GM12892 (cell line): ENCODE measurements at regions not wholly inside any gene's neighbourhood (a gene's known extent, or its start where the extent isn't known, plus 50 kb on each side); places are given as distances from the start of the nearest gene placed in this dataset.

Experiments used
- POLR2A ChIP-seq: IDR thresholded peaks from 2 replicates; pipeline ENCODE4 v1.6.1; 2011; ENCODE audit warnings: low read depth, low read length, control low read depth
- POLR2AphosphoS5 ChIP-seq: IDR thresholded peaks from 2 replicates; pipeline ENCODE4 v1.6.1; 2011; ENCODE audit warnings: low read depth, low read length, control low read depth

GRCh38 chr18:9022397-9023155 is 79.9 kb upstream of the NDUFV2 start:
- TF ChIP-seq POLR2A (no peak), POLR2AphosphoS5 (no peak)
